Kidney glomerular epithelial cell (primary cell): ENCODE measurements at regions not wholly inside any gene's neighbourhood (a gene's known extent, or its start where the extent isn't known, plus 50 kb on each side); places are given as distances from the start of the nearest gene placed in this dataset.
"Not testable (repeated sequence)": the region's sequence is repeated elsewhere in the genome, so short reads cannot be mapped to it uniquely, and the experiment has no call there.

ENCODE experiments used
- DNase-seq: peaks from one replicate; lab custom pipeline; 2025; lab: John Stamatoyannopoulos, UW

GRCh38 chr3:127520993-127521392 is 69.5 kb downstream of the TPRA1 start:
- DNase-seq: no peak

GRCh38 chr3:127518456-127519081 is 72.0 kb downstream of the TPRA1 start:
- no peak for DNase-seq

GRCh38 chr3:127512256-127512655 is 78.3 kb downstream of the TPRA1 start:
- no peak for DNase-seq

GRCh38 chr3:127501177-127501576 is 89.4 kb downstream of the TPRA1 start:
- no peak for DNase-seq

- DNase-seq: no peak
Measured at GRCh38 chr3:127497676-127498075, 92.9 kb downstream of the TPRA1 start.

- DNase-seq: no peak
Measured at GRCh38 chr3:127497166-127497565, 93.4 kb downstream of the TPRA1 start.

GRCh38 chr3:127495821-127496655 is 94.5 kb downstream of the TPRA1 start:
- no peak for DNase-seq

GRCh38 chr3:127493924-127494646 is 96.4 kb downstream of the TPRA1 start:
- no peak for DNase-seq

- no peak for DNase-seq
Measured at GRCh38 chr3:127492426-127492825, 98.1 kb downstream of the TPRA1 start.

- DNase-seq: no peak
Measured at GRCh38 chr3:127491909-127492308, 98.6 kb downstream of the TPRA1 start.

GRCh38 chr3:127491323-127491722 is 99.2 kb downstream of the TPRA1 start:
- no peak for DNase-seq

GRCh38 chr3:127491024-127491305 is 99.6 kb downstream of the TPRA1 start:
- not testable (repeated sequence) for DNase-seq

GRCh38 chr3:127490271-127491023 is 100.1 kb downstream of the TPRA1 start:
- DNase-seq: no peak

- DNase-seq: no peak
Measured at GRCh38 chr3:127489357-127489756, 101.2 kb downstream of the TPRA1 start.

GRCh38 chr3:127488740-127489139 is 101.8 kb downstream of the TPRA1 start:
- DNase-seq: no peak

GRCh38 chr3:127488141-127488672 is 102.3 kb downstream of the TPRA1 start:
- no peak for DNase-seq

- DNase-seq: no peak
Measured at GRCh38 chr3:127487196-127487595, 103.3 kb downstream of the TPRA1 start.

GRCh38 chr3:127486321-127486944 is 104.1 kb downstream of the TPRA1 start:
- DNase-seq: no peak

- no peak for DNase-seq
Measured at GRCh38 chr3:127485396-127486170, 105.0 kb downstream of the TPRA1 start.

- DNase-seq: no peak
Measured at GRCh38 chr3:127484601-127485388, 105.7 kb downstream of the TPRA1 start.
